ENCODE measurements at regions not wholly inside any gene's neighbourhood (a gene's known extent, or its start where the extent isn't known, plus 50 kb on each side); places are given as distances from the start of the nearest gene placed in this dataset.
"Not testable (repeated sequence)": the region's sequence is repeated elsewhere in the genome, so short reads cannot be mapped to it uniquely, and the experiment has no call there.

DNA sequence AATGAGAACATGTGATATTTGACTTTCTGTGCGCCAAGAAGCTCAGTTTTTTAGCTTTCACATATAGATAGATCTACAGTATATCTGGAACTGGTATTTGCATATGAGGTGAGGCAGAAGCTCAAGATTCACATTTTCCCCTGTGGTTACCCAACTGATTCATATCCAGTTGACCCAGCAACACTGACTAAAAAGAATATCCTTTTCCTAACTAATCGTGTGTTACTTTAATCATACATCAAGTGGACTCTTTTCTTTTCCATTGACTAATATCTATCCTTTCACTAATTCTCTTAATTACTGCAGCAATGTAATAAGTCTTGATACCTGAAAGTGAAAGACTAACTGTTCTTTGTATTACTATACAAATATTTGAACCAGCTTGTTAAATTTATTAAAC lies 236.1 kb downstream of the AEBP2 start:
- TF ChIP-seq CTCF (IDR thresholded peaks at IDR 0.05): no peak
- no peak for TF ChIP-seq POLR2AphosphoS5 (IDR thresholded peaks at IDR 0.05; ENCODE audit: insufficient read depth in 1 of 2, low read depth in 1 of 2)
- TF ChIP-seq POLR2A (IDR thresholded peaks at IDR 0.05): no peak
- H3K36me3 ChIP-seq: no peaks in the 10 kb centered on the region
- H3K27me3 ChIP-seq: no peaks in the 10 kb centered on the region
- H3K4me1 ChIP-seq: no peaks in the 10 kb centered on the region
- intact Hi-C loops (cut with DNase I): no loop called here
- H3K9me3 ChIP-seq: no peaks in the 10 kb centered on the region
- H3K27ac ChIP-seq: no peak overlapping the region
- no peak overlapping the region for H3K4me3 ChIP-seq
- DNase-seq (ENCODE audit: extremely low spot score in 2 of 2): no peak

- H3K4me1 ChIP-seq; H3K36me3 ChIP-seq; H3K9me3 ChIP-seq; DNase-seq (ENCODE audit: extremely low spot score in 2 of 2); H3K27me3 ChIP-seq; intact Hi-C loops (cut with DNase I); H3K4me3 ChIP-seq; H3K27ac ChIP-seq: not testable (repeated sequence)
Observed at GRCh38 chr12:19678501-19678900, 239.2 kb downstream of the AEBP2 start.

- no peaks in the 10 kb centered on the region for H3K36me3 ChIP-seq
- DNase-seq (ENCODE audit: extremely low spot score in 2 of 2): no peak
- H3K27ac ChIP-seq: no peak overlapping the region
- H3K4me1 ChIP-seq: no peaks in the 10 kb centered on the region
- H3K4me3 ChIP-seq: no peak overlapping the region
- H3K9me3 ChIP-seq: no peaks in the 10 kb centered on the region
- TF ChIP-seq POLR2A (IDR thresholded peaks at IDR 0.05) (no peak), CTCF (IDR thresholded peaks at IDR 0.05) (no peak), POLR2AphosphoS5 (IDR thresholded peaks at IDR 0.05; ENCODE audit: insufficient read depth in 1 of 2, low read depth in 1 of 2) (no peak)
- intact Hi-C loops (cut with DNase I): no loop called here
- H3K27me3 ChIP-seq: no peaks in the 10 kb centered on the region
Observed at GRCh38 chr12:19681007-19681406, 241.7 kb downstream of the AEBP2 start.

DNA sequence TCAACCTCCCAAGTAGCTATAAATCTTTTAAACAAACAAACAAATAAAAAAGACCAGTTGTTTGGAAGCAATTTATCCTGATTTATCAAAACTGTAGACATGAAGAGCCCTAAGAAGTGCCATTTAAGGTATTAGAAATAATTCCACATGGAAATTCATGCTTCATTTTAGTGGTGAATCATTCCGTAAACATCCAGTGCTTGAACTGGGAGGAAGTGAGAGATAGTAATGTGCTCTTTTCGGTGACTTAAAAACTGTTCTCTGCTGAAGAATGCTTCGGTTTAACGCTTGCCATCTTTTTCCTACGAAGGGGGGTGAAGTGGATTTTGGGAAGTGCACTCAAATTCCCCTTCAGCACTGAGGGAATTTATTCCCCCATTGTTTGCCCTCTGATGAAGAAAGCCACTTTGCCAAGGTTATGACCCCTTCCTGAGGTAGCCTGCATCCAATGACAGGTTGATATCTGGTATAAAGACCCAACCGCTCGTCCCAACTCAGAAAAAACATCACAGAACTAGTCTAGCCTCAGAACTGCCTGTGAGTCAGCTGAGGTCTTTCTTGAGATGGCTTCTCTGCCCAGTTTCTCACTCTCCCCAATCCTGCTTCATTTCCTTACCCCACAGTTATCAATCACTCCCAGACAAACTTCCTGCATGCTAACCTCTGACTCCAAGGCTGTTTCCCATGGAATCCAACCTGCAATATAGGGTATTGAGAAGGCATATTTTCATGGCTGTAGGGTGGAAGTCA lies 244.1 kb downstream of the AEBP2 start:
- no peaks in the 10 kb centered on the region for H3K36me3 ChIP-seq
- no peak for DNase-seq (ENCODE audit: extremely low spot score in 2 of 2)
- H3K27ac ChIP-seq: no peak overlapping the region
- no peaks in the 10 kb centered on the region for H3K27me3 ChIP-seq
- no peaks in the 10 kb centered on the region for H3K9me3 ChIP-seq
- intact Hi-C loops (cut with DNase I): no loop called here
- no peak overlapping the region for H3K4me3 ChIP-seq
- TF ChIP-seq POLR2AphosphoS5 (IDR thresholded peaks at IDR 0.05; ENCODE audit: insufficient read depth in 1 of 2, low read depth in 1 of 2): no peak
- TF ChIP-seq CTCF (IDR thresholded peaks at IDR 0.05): no peak
- no peak for TF ChIP-seq POLR2A (IDR thresholded peaks at IDR 0.05)
- H3K4me1 ChIP-seq: no peaks in the 10 kb centered on the region

DNA sequence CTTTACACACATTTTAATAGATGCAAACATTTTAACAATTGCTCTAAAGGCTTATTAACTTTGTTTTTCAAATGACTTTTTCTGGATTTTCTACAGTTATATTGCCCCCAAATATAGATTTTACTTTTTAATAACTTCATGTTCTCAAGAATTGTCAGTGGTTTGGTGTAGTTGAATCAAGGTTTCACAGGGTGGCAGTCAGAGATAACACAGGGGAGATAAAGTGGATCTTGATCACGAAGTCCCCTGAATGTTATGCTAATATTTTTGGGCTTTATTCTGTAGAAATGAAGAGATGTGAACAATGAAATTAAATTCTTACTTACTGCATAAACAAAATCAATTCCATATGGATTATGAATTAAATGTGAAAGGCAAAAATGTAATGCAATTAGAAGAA lies 248.1 kb downstream of the AEBP2 start:
- H3K27ac ChIP-seq: no peak overlapping the region
- no peaks in the 10 kb centered on the region for H3K36me3 ChIP-seq
- H3K4me3 ChIP-seq: no peak overlapping the region
- H3K9me3 ChIP-seq: no peaks in the 10 kb centered on the region
- intact Hi-C loops (cut with DNase I): no loop called here
- no peak for DNase-seq (ENCODE audit: extremely low spot score in 2 of 2)
- no peaks in the 10 kb centered on the region for H3K4me1 ChIP-seq
- TF ChIP-seq CTCF (IDR thresholded peaks at IDR 0.05) (no peak), POLR2A (IDR thresholded peaks at IDR 0.05) (no peak), POLR2AphosphoS5 (IDR thresholded peaks at IDR 0.05; ENCODE audit: insufficient read depth in 1 of 2, low read depth in 1 of 2) (no peak)
- no peaks in the 10 kb centered on the region for H3K27me3 ChIP-seq
